IMR-90 (cell line): ENCODE measurements at regions not wholly inside any gene's neighbourhood (a gene's known extent, or its start where the extent isn't known, plus 50 kb on each side); places are given as distances from the start of the nearest gene placed in this dataset.
"Not testable (repeated sequence)": the region's sequence is repeated elsewhere in the genome, so short reads cannot be mapped to it uniquely, and the experiment has no call there.

ENCODE experiments used
- ATAC-seq: fragments of 200-7000 bp; cut with Tn5 transposase; 2 replicates; pipeline ENCODE4 v1.9.1; 2020; ENCODE audit warnings: low read depth, mild to moderate bottlenecking, moderate library complexity
- BruUV-seq: library from RNA; stranded (reverse); fragments of 400-500 nt; replicated peaks from 2 replicates; lab custom pipeline; 2021; lab: Mats Ljungman, UMichigan
- CTCF ChIA-PET: fragments of 300-600 bp; formaldehyde crosslinking; extraction: SDS; loops from one replicate; lab custom pipeline; 2021; ENCODE audit warnings: antibody characterized with exemption; lab: Yijun Ruan, JAX
- POLR2A ChIA-PET: fragments of 300-600 bp; sonication (Branson Sonifier 250); formaldehyde crosslinking; loops from one replicate; lab custom pipeline; 2022; ENCODE audit warnings: antibody characterized with exemption; ENCODE audit not compliant: unreplicated experiment; lab: Charles Lee
- DNase-seq: peaks from one replicate; pipeline ENCODE4 v3.0.0; 2013
- H2AFZ ChIP-seq: replicated peaks from 2 replicates; pipeline ENCODE3; 2013; ENCODE audit warnings: low read length, mild to moderate bottlenecking; ENCODE audit not compliant: poor library complexity
- H2AK5ac ChIP-seq: 2 replicates; pipeline ENCODE4 v1.6.1; 2013; ENCODE audit warnings: low read depth, low read length, inconsistent platforms
- H2AK9ac ChIP-seq: replicated peaks from 2 replicates; pipeline ENCODE3; 2013; ENCODE audit warnings: mild to moderate bottlenecking, low read depth, low read length, moderate library complexity; ENCODE audit not compliant: poor library complexity
- H2BK120ac ChIP-seq: 2 replicates; pipeline ENCODE4 v1.6.1; 2013; ENCODE audit warnings: low read depth, low read length, inconsistent platforms
- H2BK15ac ChIP-seq: 3 replicates; pipeline ENCODE4 v1.6.1; 2013; ENCODE audit warnings: low read depth, low read length, inconsistent platforms
- H2BK20ac ChIP-seq: 2 replicates; pipeline ENCODE4 v1.6.1; 2013; ENCODE audit warnings: low read depth, mild to moderate bottlenecking, inconsistent platforms, low read length, moderate library complexity
- H2BK5ac ChIP-seq: 2 replicates; pipeline ENCODE4 v1.6.1; 2013; ENCODE audit warnings: mild to moderate bottlenecking, low read depth, low read length, inconsistent platforms; ENCODE audit not compliant: poor library complexity, severe bottlenecking
- H3K14ac ChIP-seq: replicated peaks from 2 replicates; pipeline ENCODE4 v1.6.1; 2013; ENCODE audit warnings: low read depth, low read length, inconsistent platforms
- H3K18ac ChIP-seq: 2 replicates; pipeline ENCODE4 v1.6.1; 2013; ENCODE audit warnings: low read depth, low read length, control low read depth
- H3K23ac ChIP-seq: 2 replicates; pipeline ENCODE4 v1.6.1; 2013; ENCODE audit warnings: low read depth, low read length, inconsistent platforms
- H3K27ac ChIP-seq: 2 replicates; pipeline ENCODE4 v1.5.1; 2013; ENCODE audit warnings: mild to moderate bottlenecking, control low read depth, low read length; ENCODE audit not compliant: insufficient read depth
- H3K27me3 ChIP-seq: 2 replicates; pipeline ENCODE4 v1.6.1; 2013; ENCODE audit warnings: low read length; ENCODE audit not compliant: control insufficient read depth, insufficient read depth
- H3K36me3 ChIP-seq: 2 replicates; pipeline ENCODE4 v1.6.1; 2013; ENCODE audit warnings: low read length, mixed read lengths; ENCODE audit not compliant: control insufficient read depth, insufficient read depth
- H3K4ac ChIP-seq: 2 replicates; pipeline ENCODE4 v1.6.1; 2013; ENCODE audit warnings: low read depth, low read length, inconsistent platforms
- H3K4me1 ChIP-seq: 2 replicates; pipeline ENCODE4 v1.6.1; 2013; ENCODE audit warnings: low read length, mixed read lengths; ENCODE audit not compliant: control insufficient read depth, insufficient read depth
- H3K4me2 ChIP-seq: 2 replicates; pipeline ENCODE4 v1.6.1; 2013; ENCODE audit warnings: low read depth, mild to moderate bottlenecking, control low read depth, low read length, moderate library complexity
- H3K4me3 ChIP-seq: 2 replicates; pipeline ENCODE4 v1.5.1; 2013; ENCODE audit warnings: low read depth, mild to moderate bottlenecking, control low read depth, low read length, moderate library complexity; ENCODE audit not compliant: insufficient read depth
- H3K56ac ChIP-seq: 2 replicates; pipeline ENCODE4 v1.6.1; 2013; ENCODE audit warnings: low read length, inconsistent platforms; ENCODE audit not compliant: insufficient read depth; ENCODE audit errors: extremely low read depth
- H3K79me1 ChIP-seq, 2 experiments: 2 replicates each; pipeline ENCODE4 v1.6.1; 2013; ENCODE audit warnings: low read length in 2 of 2, inconsistent platforms in 1 of 2, low read depth in 1 of 2
- H3K9ac ChIP-seq: 2 replicates; pipeline ENCODE4 v1.6.1; 2013; ENCODE audit warnings: low read depth, low read length, control low read depth
- H3K9me1 ChIP-seq: 2 replicates; pipeline ENCODE4 v1.6.1; 2013; ENCODE audit warnings: low read length, inconsistent platforms; ENCODE audit not compliant: insufficient read depth
- H3K9me3 ChIP-seq: 2 replicates; pipeline ENCODE4 v1.6.1; 2013; ENCODE audit warnings: low read length; ENCODE audit not compliant: control insufficient read depth, insufficient read depth
- H4K20me1 ChIP-seq: 2 replicates; pipeline ENCODE4 v1.6.1; 2013; ENCODE audit warnings: low read length, inconsistent platforms; ENCODE audit not compliant: insufficient read depth
- H4K5ac ChIP-seq: 2 replicates; pipeline ENCODE4 v1.6.1; 2013; ENCODE audit warnings: mild to moderate bottlenecking, low read depth, low read length, control low read depth
- H4K8ac ChIP-seq, 2 experiments: 2 replicates each; pipeline ENCODE4 v1.6.1; 2013; ENCODE audit warnings: low read depth in 2 of 2, low read length in 2 of 2, control low read depth in 1 of 2, inconsistent platforms in 1 of 2
- H4K91ac ChIP-seq: 2 replicates; pipeline ENCODE4 v1.6.1; 2013; ENCODE audit warnings: low read depth, low read length, inconsistent platforms; ENCODE audit not compliant: insufficient read depth
- CEBPB ChIP-seq: IDR thresholded peaks from 2 replicates; pipeline ENCODE4 v1.6.1; 2012; ENCODE audit warnings: low read depth, low read length, improper control_type of control experiment
- WGBS, 2 experiments: methylation state at CpG; one replicate each; pipeline versions ENCODE4 v1.1.5 to v1.1.7; 2013; ENCODE audit warnings: missing lambda C conversion rate in 2 of 2; ENCODE audit not compliant: insufficient read length in 1 of 2; ENCODE audit errors: extremely low coverage in 2 of 2; 5-methylcytosine and 5-hydroxymethylcytosine counted together
- dilution Hi-C: fragments of 300-500 bp; cut with HindIII; formaldehyde crosslinking; loops from one replicate; pipeline ENCODE4 v1.14.3; 2018; ENCODE audit warnings: low sequenced_read_pairs; ENCODE audit not compliant: unreplicated experiment
- in situ Hi-C: fragments of 300-500 bp; cut with MboI; formaldehyde crosslinking; loops from 3 replicates; pipeline ENCODE4 v1.14.3; 2019; ENCODE audit warnings: low sequenced_read_pairs, inconsistent platforms, mixed read lengths
- intact Hi-C: fragments of 100-400 bp; cut with micrococcal nuclease; formaldehyde crosslinking; loops from 2 replicates; pipeline ENCODE4 v1.10.0; 2022
- TF ChIP-seq, protein P1 (sequence below): conservative IDR thresholded peaks from 2 replicates; pipeline ENCODE4 v1.5.1; 2012; ENCODE audit warnings: mild to moderate bottlenecking, low read depth, low read length, improper control_type of control experiment

DNA sequence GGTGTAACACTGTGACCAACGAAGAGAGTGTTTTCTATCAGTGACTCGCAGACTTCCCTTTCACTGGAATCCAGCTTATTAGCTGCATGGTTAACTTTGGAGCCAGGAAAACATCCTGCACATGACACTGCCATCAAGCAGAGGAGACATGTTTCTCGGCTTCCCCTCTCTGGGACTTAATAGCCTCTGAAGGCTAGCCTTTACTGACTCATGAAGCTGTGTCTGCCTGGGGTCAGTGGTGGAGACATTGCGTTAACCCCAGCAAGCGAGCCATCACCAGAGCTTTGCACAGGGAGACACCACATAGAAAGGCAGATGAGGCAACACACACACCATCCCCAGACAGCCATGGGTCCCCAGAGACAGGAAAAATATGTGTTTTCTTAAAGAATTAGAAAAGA lies 126.9 kb upstream of the PRICKLE1 start:
- Histone ChIP-seq H3K4me1 (0 out of 2 replicates have a peak, but pooled peaks cover 2% of the 10 kb centered on the region), H3K4me3 (no peak overlapping the region), H4K20me1 (no peaks in the 10 kb centered on the region), H4K91ac (no peak overlapping the region), H2AK5ac (no peak overlapping the region), H2BK5ac (no peak overlapping the region), H3K18ac (no peak overlapping the region), H3K4ac (no peak overlapping the region), H3K27me3 (no peaks in the 10 kb centered on the region), H2AK9ac (no peak overlapping the region), H3K23ac (no peak overlapping the region), H3K9ac (no peak overlapping the region), H2BK15ac (no peak overlapping the region), H4K8ac (no peak overlapping the region), H3K9me3 (peaks cover 2% of the 10 kb centered on the region), H3K79me1 (no peaks in the 10 kb centered on the region), H2AFZ (no peak overlapping the region), H3K14ac (no peak overlapping the region), H3K27ac (no peak overlapping the region), H3K36me3 (no peaks in the 10 kb centered on the region), H2BK20ac (no peak overlapping the region), H3K56ac (no peak overlapping the region), H3K4me2 (no peak overlapping the region; the same call in 1 of the 2 replicates), H2BK120ac (no peak overlapping the region), H3K9me1 (no peaks in the 10 kb centered on the region), H4K5ac (no peak overlapping the region)
- dilution Hi-C loops = no loop called here
- peak; percentile 64 for ATAC-seq
- peak; percentile 64 for TF ChIP-seq CEBPB
- TF ChIP-seq, protein P1, sequence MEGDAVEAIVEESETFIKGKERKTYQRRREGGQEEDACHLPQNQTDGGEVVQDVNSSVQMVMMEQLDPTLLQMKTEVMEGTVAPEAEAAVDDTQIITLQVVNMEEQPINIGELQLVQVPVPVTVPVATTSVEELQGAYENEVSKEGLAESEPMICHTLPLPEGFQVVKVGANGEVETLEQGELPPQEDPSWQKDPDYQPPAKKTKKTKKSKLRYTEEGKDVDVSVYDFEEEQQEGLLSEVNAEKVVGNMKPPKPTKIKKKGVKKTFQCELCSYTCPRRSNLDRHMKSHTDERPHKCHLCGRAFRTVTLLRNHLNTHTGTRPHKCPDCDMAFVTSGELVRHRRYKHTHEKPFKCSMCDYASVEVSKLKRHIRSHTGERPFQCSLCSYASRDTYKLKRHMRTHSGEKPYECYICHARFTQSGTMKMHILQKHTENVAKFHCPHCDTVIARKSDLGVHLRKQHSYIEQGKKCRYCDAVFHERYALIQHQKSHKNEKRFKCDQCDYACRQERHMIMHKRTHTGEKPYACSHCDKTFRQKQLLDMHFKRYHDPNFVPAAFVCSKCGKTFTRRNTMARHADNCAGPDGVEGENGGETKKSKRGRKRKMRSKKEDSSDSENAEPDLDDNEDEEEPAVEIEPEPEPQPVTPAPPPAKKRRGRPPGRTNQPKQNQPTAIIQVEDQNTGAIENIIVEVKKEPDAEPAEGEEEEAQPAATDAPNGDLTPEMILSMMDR = no peak
- POLR2A ChIA-PET = no interaction called here
- DNase-seq = peak; percentile 43
- WGBS, 2 experiments = no CpG with 5 or more reads among the region's 5 CpGs
- in situ Hi-C loops = no loop called here
- BruUV-seq = no TSS peak
- intact Hi-C loops = no loop called here
- CTCF ChIA-PET = no interaction called here

GRCh38 chr12:42713566-42713965 lies 124.0 kb upstream of the PRICKLE1 start:
- H3K18ac ChIP-seq, POLR2A ChIA-PET, H3K27ac ChIP-seq, H2AFZ ChIP-seq, H2BK20ac ChIP-seq, DNase-seq, H3K27me3 ChIP-seq, intact Hi-C loops, H3K56ac ChIP-seq, H3K4me1 ChIP-seq, H3K36me3 ChIP-seq, H3K9me1 ChIP-seq, H3K14ac ChIP-seq, H3K4me2 ChIP-seq, H3K23ac ChIP-seq, H4K8ac ChIP-seq, H3K4me3 ChIP-seq, H2BK5ac ChIP-seq, H4K20me1 ChIP-seq, CTCF ChIA-PET, in situ Hi-C loops, H3K9me3 ChIP-seq, H4K91ac ChIP-seq, H2AK5ac ChIP-seq, H3K4ac ChIP-seq, H2AK9ac ChIP-seq, H3K9ac ChIP-seq, ATAC-seq, H2BK120ac ChIP-seq, H2BK15ac ChIP-seq, H4K5ac ChIP-seq, dilution Hi-C loops, BruUV-seq, H3K79me1 ChIP-seq: not testable (repeated sequence)
- no CpG with 5 or more reads among the region's 3 CpGs for WGBS, 2 experiments
